HPDE6-E6E7 (cell line): ENCODE measurements at regions not wholly inside any gene's neighbourhood (a gene's known extent, or its start where the extent isn't known, plus 50 kb on each side); places are given as distances from the start of the nearest gene placed in this dataset.
"Not testable (repeated sequence)": the region's sequence is repeated elsewhere in the genome, so short reads cannot be mapped to it uniquely, and the experiment has no call there.

Experiments
- DNase-seq: peaks from one replicate; pipeline ENCODE4 v3.0.0; 2011; ENCODE audit warnings: missing footprints; ENCODE audit errors: extremely low spot score

- not testable (repeated sequence) for DNase-seq
These were observed 367.9 kb upstream of the SEMA3C start for GRCh38 chr7:81286754-81287153.

GRCh38 chr7:81285142-81285871 lies 366.5 kb upstream of the SEMA3C start:
- DNase-seq = no peak

- peak; percentile 28 for DNase-seq
These were observed 365.7 kb upstream of the SEMA3C start for GRCh38 chr7:81284576-81284975.

GRCh38 chr7:81280531-81280930 lies 361.7 kb upstream of the SEMA3C start:
- no peak for DNase-seq

GRCh38 chr7:81277691-81278090 lies 358.8 kb upstream of the SEMA3C start:
- DNase-seq = no peak

GRCh38 chr7:81273601-81274397 lies 354.9 kb upstream of the SEMA3C start:
- DNase-seq = no peak

GRCh38 chr7:81272176-81272575 lies 353.3 kb upstream of the SEMA3C start:
- no peak for DNase-seq

- no peak for DNase-seq
These were observed 349.7 kb upstream of the SEMA3C start for GRCh38 chr7:81268551-81268950.

- peak; percentile 23 for DNase-seq
These were observed 348.7 kb upstream of the SEMA3C start for GRCh38 chr7:81267508-81267907.

- no peak for DNase-seq
These were observed 345.3 kb upstream of the SEMA3C start for GRCh38 chr7:81264116-81264515.

- DNase-seq = no peak
These were observed 341.3 kb upstream of the SEMA3C start for GRCh38 chr7:81260152-81260551.

GRCh38 chr7:81256991-81257390 lies 338.1 kb upstream of the SEMA3C start:
- DNase-seq = no peak

GRCh38 chr7:81248420-81248819 lies 329.6 kb upstream of the SEMA3C start:
- DNase-seq = no peak

GRCh38 chr7:81247364-81247763 lies 328.5 kb upstream of the SEMA3C start:
- DNase-seq = not testable (repeated sequence)

GRCh38 chr7:81245353-81245752 lies 326.5 kb upstream of the SEMA3C start:
- no peak for DNase-seq

GRCh38 chr7:81244224-81244623 lies 325.4 kb upstream of the SEMA3C start:
- DNase-seq = no peak

- DNase-seq = no peak
These were observed 317.7 kb upstream of the SEMA3C start for GRCh38 chr7:81236560-81236959.

GRCh38 chr7:81235997-81236396 lies 317.1 kb upstream of the SEMA3C start:
- DNase-seq = no peak

- no peak for DNase-seq
These were observed 316.0 kb upstream of the SEMA3C start for GRCh38 chr7:81234896-81235295.

- DNase-seq = no peak
These were observed 314.5 kb upstream of the SEMA3C start for GRCh38 chr7:81233208-81233940.

GRCh38 chr7:81232084-81232799 lies 313.4 kb upstream of the SEMA3C start:
- no peak for DNase-seq

GRCh38 chr7:81231301-81231838 lies 312.5 kb upstream of the SEMA3C start:
- DNase-seq = no peak
